ENCODE measurements at regions not wholly inside any gene's neighbourhood (a gene's known extent, or its start where the extent isn't known, plus 50 kb on each side); places are given as distances from the start of the nearest gene placed in this dataset.

DNA sequence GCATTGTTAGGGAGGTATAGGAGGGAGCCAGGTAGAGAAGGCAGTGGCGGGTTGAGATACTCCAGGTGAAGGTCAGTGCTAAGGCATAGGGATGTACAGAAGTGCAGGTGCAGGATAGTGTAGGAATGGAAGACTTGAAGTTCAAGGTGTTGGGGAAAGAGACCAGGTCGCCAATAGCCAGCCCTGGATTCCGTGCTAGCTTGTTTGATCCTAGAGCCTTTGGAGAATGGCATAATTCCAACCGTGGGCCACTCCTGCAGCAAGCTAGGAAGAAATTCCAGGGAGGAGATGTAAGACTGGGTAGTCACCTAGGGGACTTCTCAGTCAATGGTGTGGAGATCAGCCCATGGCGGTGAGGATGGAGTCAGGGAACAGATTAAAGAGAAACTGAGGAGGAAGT lies 272.7 kb downstream of the RPS24 start:
- Mint-ChIP-seq H3K27ac (ENCODE audit: unreplicated experiment) (no peak overlapping the region), H3K9me3 (ENCODE audit: unreplicated experiment) (no peaks in the 10 kb centered on the region)
- no peak for DNase-seq (ENCODE audit: low spot score)

DNA sequence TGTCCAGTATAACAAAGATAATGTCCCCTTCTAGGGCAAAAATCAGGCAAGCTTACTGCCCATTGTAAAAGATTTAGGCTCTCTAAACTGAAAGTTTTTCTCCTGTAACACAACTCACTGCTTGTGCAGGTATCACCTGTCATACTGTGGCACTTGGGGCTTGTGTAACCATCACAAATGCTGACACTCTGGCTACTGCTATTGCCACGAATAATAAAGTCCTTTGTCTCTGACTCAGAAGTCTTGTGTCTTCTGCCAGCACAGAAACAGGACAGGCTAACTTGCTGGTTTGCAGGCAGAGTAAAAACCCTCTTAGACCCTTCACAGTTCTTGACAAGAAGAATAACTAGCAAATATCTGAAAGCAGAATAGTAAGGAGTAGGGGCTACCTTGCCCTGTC lies 273.9 kb downstream of the RPS24 start:
- Mint-ChIP-seq H3K4me1 (ENCODE audit: unreplicated experiment) (peaks cover 3% of the 10 kb centered on the region), H3K4me3 (ENCODE audit: unreplicated experiment) (no peak overlapping the region), H3K9me3 (ENCODE audit: unreplicated experiment) (no peaks in the 10 kb centered on the region), H3K36me3 (ENCODE audit: low read depth, unreplicated experiment) (no peaks in the 10 kb centered on the region), H3K27me3 (ENCODE audit: unreplicated experiment) (peaks cover 6% of the 10 kb centered on the region), H3K27ac (ENCODE audit: unreplicated experiment) (no peak overlapping the region)
- no peak for DNase-seq (ENCODE audit: low spot score)
- TF ChIP-seq, protein P1, sequence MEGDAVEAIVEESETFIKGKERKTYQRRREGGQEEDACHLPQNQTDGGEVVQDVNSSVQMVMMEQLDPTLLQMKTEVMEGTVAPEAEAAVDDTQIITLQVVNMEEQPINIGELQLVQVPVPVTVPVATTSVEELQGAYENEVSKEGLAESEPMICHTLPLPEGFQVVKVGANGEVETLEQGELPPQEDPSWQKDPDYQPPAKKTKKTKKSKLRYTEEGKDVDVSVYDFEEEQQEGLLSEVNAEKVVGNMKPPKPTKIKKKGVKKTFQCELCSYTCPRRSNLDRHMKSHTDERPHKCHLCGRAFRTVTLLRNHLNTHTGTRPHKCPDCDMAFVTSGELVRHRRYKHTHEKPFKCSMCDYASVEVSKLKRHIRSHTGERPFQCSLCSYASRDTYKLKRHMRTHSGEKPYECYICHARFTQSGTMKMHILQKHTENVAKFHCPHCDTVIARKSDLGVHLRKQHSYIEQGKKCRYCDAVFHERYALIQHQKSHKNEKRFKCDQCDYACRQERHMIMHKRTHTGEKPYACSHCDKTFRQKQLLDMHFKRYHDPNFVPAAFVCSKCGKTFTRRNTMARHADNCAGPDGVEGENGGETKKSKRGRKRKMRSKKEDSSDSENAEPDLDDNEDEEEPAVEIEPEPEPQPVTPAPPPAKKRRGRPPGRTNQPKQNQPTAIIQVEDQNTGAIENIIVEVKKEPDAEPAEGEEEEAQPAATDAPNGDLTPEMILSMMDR (IDR thresholded peaks at IDR 0.05; ENCODE audit: unreplicated experiment) = no peak

More for the DNA sequence above, 272.7 kb downstream of the RPS24 start:
- H3K36me3 Mint-ChIP-seq (ENCODE audit: low read depth, unreplicated experiment) = no peaks in the 10 kb centered on the region
- no peak overlapping the region for H3K4me3 Mint-ChIP-seq (ENCODE audit: unreplicated experiment)
- peaks cover 8% of the 10 kb centered on the region for H3K27me3 Mint-ChIP-seq (ENCODE audit: unreplicated experiment)
- H3K4me1 Mint-ChIP-seq (ENCODE audit: unreplicated experiment) = peaks cover 5% of the 10 kb centered on the region
- TF ChIP-seq, protein P1 (IDR thresholded peaks at IDR 0.05; ENCODE audit: unreplicated experiment) = no peak

DNA sequence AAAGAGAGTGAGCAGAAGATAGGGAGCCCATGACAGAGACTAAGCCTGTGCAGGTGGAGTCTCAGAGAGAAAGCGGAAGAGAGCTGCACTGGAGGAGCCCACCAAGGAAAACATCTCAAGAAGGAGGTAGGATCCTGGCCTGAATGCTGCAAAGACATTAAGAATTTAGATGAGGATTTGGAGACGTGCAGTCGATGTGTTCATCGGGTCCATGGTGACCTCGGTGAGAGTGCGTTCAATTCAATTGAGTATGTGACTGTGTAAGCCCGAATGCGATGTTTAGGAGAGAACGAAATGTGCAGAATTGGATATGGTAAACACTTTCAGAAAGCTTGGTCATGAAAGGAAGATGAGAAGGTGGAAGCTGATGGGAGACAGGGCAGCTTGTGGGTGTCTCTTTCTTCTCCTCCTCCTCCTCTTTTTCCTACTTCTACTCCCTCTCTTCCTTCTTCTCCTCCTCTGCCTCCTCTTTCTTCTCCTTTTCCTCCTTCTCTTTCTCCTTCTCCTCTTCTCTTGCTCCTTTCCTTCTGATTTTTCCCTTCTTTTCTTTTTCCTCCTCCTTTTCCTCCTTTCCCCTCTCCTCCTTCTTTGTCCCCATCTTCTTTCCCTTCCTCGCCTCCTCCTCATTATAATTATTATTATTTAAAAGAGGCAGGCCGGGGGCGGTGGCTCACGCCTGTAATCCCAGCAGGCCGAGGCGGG lies 276.0 kb downstream of the RPS24 start:
- Mint-ChIP-seq H3K27ac (ENCODE audit: unreplicated experiment) (no peak overlapping the region), H3K27me3 (ENCODE audit: unreplicated experiment) (peaks cover 2% of the 10 kb centered on the region), H3K36me3 (ENCODE audit: low read depth, unreplicated experiment) (no peaks in the 10 kb centered on the region), H3K4me1 (ENCODE audit: unreplicated experiment) (no peaks in the 10 kb centered on the region), H3K4me3 (ENCODE audit: unreplicated experiment) (no peak overlapping the region), H3K9me3 (ENCODE audit: unreplicated experiment) (no peaks in the 10 kb centered on the region)
- TF ChIP-seq, protein P1 (IDR thresholded peaks at IDR 0.05; ENCODE audit: unreplicated experiment) = no peak
- DNase-seq (ENCODE audit: low spot score) = no peak

DNA sequence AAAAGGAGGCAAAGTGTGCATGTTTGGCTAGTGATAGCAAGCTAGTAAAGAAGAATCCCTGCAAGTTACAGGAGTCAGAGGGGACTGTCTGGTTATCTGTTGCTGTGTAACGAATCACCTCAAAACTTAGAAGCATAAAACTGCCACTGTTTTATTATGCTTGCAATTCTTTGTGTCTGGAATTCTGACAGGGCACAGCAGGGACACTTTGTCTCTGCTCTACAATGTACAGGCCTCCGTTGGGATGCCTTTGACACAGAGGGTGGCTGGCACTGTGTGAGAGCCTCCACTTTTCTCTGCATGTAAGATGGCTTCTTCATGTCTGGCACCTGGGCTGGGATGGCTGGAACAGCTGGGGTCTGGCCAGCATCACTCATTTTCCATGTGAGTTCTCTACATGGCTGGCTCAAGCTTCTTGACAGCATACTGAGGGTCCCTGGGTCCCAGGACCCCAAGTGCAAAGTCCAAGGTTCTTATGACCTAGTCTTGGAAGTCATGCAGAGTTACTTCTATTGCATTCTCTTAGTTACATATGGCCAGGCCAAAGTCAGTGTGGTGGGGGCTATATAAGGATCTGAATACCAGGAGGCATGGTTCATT lies 276.9 kb downstream of the RPS24 start:
- peaks cover 2% of the 10 kb centered on the region for H3K27me3 Mint-ChIP-seq (ENCODE audit: unreplicated experiment)
- H3K27ac Mint-ChIP-seq (ENCODE audit: unreplicated experiment) = no peak overlapping the region
- DNase-seq (ENCODE audit: low spot score) = no peak
- H3K36me3 Mint-ChIP-seq (ENCODE audit: low read depth, unreplicated experiment) = no peaks in the 10 kb centered on the region
- no peak overlapping the region for H3K4me3 Mint-ChIP-seq (ENCODE audit: unreplicated experiment)
- H3K4me1 Mint-ChIP-seq (ENCODE audit: unreplicated experiment) = no peaks in the 10 kb centered on the region
- no peaks in the 10 kb centered on the region for H3K9me3 Mint-ChIP-seq (ENCODE audit: unreplicated experiment)
- TF ChIP-seq, protein P1 (IDR thresholded peaks at IDR 0.05; ENCODE audit: unreplicated experiment) = no peak
